Neural cell (in vitro differentiated cells): ENCODE measurements at regions not wholly inside any gene's neighbourhood (a gene's known extent, or its start where the extent isn't known, plus 50 kb on each side); places are given as distances from the start of the nearest gene placed in this dataset.

Source experiments
- EP300 ChIP-seq: fragments of 450-650 bp; conservative IDR thresholded peaks from 2 replicates; pipeline ENCODE4 v1.6.1; 2014; ENCODE audit warnings: antibody characterized with exemption, mild to moderate bottlenecking, moderate library complexity; ENCODE audit not compliant: poor library complexity, severe bottlenecking
- EZH2 ChIP-seq: fragments of 200-600, 300-800 bp; shearing (Covaris generic), sonication (generic); IDR thresholded peaks from 2 replicates; pipeline ENCODE4 v1.6.1; 2014; ENCODE audit warnings: antibody characterized with exemption, low read length, borderline replicate concordance, mild to moderate bottlenecking; ENCODE audit not compliant: insufficient read depth, poor library complexity, severe bottlenecking
- POLR2AphosphoS5 ChIP-seq: IDR thresholded peaks from 2 replicates; pipeline ENCODE4 v1.6.1; 2012
- RAD21 ChIP-seq: fragments of 450-650 bp; conservative IDR thresholded peaks from 2 replicates; pipeline ENCODE4 v1.6.1; 2014; ENCODE audit warnings: antibody characterized with exemption, mild to moderate bottlenecking, moderate library complexity
- SMC3 ChIP-seq: fragments of 450-650 bp; conservative IDR thresholded peaks from 2 replicates; pipeline ENCODE4 v1.6.1; 2014; ENCODE audit warnings: antibody characterized with exemption, mild to moderate bottlenecking, moderate library complexity; ENCODE audit not compliant: poor library complexity
- TF ChIP-seq, protein P1 (sequence below): fragments of 450-650 bp; IDR thresholded peaks from 2 replicates; pipeline ENCODE4 v1.5.1; 2014; ENCODE audit warnings: antibody characterized with exemption, mild to moderate bottlenecking, moderate library complexity; ENCODE audit not compliant: poor library complexity, severe bottlenecking
- TF ChIP-seq, protein P2 (sequence below): IDR thresholded peaks from 2 replicates; pipeline ENCODE4 v1.6.1; 2012; ENCODE audit warnings: borderline replicate concordance

GRCh38 chr22:44592824-44593148 is 94.8 kb upstream of the RTL6 start:
- TF ChIP-seq POLR2AphosphoS5 (no peak), EP300 (no peak), EZH2 (no peak), RAD21 (no peak), SMC3 (no peak)
- TF ChIP-seq, protein P1, sequence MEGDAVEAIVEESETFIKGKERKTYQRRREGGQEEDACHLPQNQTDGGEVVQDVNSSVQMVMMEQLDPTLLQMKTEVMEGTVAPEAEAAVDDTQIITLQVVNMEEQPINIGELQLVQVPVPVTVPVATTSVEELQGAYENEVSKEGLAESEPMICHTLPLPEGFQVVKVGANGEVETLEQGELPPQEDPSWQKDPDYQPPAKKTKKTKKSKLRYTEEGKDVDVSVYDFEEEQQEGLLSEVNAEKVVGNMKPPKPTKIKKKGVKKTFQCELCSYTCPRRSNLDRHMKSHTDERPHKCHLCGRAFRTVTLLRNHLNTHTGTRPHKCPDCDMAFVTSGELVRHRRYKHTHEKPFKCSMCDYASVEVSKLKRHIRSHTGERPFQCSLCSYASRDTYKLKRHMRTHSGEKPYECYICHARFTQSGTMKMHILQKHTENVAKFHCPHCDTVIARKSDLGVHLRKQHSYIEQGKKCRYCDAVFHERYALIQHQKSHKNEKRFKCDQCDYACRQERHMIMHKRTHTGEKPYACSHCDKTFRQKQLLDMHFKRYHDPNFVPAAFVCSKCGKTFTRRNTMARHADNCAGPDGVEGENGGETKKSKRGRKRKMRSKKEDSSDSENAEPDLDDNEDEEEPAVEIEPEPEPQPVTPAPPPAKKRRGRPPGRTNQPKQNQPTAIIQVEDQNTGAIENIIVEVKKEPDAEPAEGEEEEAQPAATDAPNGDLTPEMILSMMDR: no peak
- TF ChIP-seq, protein P2, sequence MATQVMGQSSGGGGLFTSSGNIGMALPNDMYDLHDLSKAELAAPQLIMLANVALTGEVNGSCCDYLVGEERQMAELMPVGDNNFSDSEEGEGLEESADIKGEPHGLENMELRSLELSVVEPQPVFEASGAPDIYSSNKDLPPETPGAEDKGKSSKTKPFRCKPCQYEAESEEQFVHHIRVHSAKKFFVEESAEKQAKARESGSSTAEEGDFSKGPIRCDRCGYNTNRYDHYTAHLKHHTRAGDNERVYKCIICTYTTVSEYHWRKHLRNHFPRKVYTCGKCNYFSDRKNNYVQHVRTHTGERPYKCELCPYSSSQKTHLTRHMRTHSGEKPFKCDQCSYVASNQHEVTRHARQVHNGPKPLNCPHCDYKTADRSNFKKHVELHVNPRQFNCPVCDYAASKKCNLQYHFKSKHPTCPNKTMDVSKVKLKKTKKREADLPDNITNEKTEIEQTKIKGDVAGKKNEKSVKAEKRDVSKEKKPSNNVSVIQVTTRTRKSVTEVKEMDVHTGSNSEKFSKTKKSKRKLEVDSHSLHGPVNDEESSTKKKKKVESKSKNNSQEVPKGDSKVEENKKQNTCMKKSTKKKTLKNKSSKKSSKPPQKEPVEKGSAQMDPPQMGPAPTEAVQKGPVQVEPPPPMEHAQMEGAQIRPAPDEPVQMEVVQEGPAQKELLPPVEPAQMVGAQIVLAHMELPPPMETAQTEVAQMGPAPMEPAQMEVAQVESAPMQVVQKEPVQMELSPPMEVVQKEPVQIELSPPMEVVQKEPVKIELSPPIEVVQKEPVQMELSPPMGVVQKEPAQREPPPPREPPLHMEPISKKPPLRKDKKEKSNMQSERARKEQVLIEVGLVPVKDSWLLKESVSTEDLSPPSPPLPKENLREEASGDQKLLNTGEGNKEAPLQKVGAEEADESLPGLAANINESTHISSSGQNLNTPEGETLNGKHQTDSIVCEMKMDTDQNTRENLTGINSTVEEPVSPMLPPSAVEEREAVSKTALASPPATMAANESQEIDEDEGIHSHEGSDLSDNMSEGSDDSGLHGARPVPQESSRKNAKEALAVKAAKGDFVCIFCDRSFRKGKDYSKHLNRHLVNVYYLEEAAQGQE: no peak
